ENCODE measurements at regions not wholly inside any gene's neighbourhood (a gene's known extent, or its start where the extent isn't known, plus 50 kb on each side); places are given as distances from the start of the nearest gene placed in this dataset.

DNA sequence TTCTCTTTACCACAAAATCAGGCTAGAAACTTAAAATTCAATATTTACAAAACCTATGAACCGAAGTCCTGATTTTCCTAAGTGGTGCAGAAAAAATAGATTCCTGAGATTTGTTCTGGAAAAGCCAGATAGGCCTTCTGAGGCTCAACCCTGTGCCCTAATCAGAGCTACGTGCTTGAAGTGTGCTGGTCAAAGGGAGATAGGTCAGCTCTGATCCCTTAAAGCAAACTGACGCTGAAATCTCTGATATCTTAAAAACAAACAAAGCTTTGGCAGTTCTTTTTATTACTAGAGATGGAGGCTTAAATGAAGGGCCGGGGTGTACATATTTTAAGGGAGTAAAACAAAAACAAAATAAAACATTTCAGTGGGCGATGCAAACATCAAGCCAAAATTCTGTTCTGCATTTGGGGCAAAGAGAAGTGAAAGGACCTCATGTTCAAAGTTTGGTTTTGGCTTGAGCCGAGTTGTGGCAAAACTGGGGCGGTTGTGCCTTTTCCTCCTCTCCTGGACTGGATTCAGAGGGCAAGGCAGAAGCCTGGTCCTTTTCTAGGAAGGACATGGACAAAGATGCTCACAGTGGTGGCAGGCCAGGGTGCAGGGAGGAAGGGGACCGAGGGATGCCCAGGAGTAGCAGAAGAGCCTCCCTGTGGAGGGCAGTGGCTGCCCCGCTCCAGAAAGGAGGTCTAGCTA, 295.0 kb downstream of the CDCA7 start:
- no peak for DNase-seq

DNA sequence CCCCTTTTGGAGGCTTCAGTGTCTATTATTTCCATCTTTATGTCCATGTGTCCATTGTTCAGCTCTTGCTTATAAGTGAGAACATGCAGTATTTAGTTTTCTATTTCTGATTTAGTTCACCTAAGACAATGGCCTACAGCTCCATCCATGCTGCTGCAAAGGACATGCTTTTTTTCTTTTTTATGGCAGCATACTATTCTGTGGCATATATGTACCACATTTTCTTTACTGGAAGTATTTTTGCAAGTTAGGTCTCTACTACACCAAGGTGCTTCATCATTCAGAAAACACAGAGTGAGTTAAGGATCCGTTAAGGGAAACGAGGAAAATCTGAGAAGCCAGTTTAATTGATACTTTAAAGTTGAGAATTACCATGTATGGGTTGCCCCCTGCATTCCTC, 297.2 kb downstream of the CDCA7 start:
- no peak for DNase-seq

DNA sequence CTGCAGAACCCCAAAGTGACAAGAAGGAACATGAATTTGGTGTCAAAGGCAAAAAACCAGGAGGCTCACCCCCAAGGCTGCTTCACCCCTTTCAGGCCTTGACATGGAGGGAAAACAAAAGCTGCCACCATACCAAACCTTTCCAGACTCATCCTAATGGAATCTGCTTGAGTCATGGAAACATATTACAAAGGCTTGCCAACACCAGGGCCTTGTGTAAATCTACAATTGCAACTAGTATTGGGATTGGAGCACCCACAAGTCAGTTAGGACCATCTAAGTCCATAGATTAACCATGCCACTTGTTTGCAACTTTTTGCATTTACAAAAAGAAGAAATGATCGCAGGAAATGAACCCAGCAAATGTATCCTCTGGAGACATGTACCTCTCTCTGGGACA, 297.6 kb downstream of the CDCA7 start:
- DNase-seq, result no peak

DNA sequence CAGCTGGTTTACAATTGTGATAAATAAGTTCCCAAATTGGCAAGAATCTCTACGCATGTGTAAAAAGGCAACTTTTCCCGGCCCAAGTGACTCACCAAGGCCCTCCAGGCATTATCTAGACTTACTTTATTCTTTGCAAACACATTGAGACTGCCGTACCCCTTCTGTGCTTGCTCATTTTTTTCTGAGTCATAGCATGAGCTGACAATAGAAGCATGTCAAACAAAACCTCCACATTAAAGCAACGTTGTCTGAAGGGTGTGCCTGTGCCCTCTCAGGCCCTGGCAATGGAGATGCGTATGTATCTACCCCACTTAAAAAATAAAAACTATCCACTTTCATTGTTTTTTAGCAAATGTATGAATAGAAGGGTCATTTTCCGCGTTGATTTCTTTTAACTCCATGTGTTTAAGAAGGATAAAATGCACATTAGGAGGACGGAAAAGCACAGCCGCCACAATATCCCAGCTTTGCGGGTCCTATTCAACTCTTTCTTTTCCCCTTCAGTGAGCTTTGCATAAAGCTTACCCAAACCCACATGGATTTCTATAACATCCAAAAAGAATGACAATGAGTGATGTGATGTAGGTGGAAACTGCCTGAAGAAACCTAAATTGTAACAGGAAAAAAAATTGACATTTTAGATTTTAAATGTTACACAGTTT, 298.2 kb downstream of the CDCA7 start:
- no peak for DNase-seq

DNA sequence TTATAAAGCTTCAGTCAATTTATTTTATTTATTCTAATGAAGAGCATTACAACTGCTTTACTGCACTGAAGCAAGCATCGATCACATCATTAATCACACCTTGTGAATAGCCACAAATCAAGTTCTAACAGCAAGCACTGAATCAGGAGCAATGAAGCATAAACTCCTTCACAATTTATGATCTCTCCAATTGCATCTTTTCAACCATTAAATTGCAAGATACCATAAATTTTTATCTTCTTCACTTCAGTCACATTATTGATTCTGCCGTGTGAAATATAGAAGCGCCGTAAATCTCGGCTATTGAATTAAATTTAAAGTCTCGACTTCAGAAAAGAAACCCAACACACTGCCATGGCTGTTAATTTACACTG, 298.7 kb downstream of the CDCA7 start:
- DNase-seq, result no peak

DNA sequence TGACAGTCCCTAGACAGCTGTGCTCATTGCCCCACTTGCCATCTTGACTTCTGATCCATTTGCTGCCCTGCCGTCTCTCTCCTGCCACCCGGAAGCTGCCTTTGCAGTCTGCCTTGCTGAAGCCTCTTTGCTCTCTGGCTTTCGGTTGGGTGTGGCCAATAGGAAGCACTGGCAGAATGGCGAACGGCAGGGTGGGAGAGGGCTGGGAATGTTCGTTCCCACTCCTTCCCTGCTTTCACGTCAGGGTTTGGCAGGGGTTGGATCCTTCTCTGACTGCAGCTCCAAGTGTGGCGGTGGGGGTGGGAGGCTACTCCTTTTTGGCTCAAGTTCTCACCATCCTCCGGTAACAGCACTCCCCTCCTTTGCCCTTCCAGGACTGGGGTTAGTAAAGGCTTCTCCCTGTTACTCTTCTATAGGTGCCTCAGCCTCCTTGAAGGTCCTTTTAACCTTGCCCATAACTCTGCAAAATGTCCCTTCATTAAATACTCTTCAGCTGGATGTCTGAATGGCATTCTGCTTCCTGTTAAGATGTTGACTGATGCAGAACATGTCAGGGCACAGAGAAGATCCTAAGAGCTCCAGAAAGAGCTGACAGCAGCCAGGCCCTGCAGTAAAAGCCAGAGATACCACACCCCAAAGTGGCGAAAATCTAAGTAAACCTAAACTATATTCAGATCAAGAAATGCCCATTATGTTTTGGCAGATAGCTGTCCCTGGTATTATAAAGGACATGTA, 299.7 kb downstream of the CDCA7 start:
- no peak for DNase-seq

DNA sequence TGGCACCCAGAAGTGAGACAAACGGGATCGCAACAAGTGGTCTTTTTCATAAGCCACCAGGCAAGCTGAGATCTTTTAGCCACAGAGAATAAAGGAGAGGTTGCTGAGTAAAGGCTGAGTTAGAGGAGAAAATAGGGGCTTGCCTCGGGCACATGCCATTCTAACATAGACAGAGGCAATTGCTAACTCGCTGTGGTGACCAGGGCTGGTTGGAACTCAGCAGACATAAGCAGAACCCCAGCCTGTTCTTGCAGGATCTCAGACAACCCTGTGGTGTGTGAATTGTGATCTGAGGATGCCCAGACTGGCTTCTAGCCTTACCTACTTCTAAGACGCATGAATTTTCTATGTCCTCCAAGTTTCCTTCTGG, 300.2 kb downstream of the CDCA7 start:
- DNase-seq, result no peak

DNA sequence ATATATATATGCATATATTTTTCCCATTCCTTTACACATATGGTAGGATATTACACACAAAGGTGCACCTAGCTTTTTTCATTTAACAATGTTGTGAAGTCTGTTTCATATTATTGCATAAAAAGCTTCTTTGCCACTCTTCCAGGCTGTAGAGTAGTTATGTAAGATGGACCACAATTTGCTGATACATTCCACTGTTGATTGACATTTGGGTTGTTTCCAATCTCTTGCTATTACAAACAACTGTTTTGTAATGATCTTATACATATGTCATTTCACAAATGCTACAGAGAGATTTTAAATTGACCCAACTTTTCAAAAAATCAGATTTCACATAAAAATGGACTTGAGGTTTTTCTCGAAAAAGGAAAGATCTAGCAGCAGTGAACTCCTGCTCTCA, 301.4 kb downstream of the CDCA7 start:
- no peak for DNase-seq

DNA sequence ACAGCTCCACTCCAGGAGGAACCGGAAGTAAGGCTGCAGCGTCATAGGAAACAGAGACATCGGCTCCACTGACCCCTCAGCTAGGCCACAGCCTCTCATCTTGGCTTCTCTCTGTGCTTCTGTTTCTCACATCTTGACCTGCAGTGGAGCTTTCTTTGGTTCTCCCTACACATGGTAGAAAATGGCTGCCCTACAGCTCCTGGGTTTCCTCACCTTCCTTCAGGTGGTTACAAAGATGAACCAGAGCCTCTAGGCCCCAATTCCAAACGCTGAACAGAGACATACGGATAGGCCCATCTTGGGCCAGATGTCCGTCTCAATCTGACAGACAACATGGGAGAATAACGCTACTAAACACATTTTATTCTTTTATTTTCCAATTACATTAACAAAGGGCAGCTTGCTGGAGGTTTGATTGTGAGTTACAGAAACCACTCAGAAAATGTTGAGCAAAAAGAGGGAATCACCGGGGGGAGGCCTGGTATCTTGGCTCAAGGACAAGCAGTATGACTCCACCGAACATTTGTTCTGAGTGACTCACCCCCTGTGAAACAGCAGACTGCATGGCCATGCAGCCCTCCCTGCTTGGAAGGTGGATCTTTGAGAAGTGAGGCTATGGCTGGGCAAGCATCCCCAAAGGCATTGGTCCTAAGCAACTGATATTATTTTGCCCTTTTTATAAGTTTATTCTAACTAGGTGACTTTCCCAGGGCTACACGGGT, 303.5 kb downstream of the CDCA7 start:
- DNase-seq, result peak; percentile 25

DNA sequence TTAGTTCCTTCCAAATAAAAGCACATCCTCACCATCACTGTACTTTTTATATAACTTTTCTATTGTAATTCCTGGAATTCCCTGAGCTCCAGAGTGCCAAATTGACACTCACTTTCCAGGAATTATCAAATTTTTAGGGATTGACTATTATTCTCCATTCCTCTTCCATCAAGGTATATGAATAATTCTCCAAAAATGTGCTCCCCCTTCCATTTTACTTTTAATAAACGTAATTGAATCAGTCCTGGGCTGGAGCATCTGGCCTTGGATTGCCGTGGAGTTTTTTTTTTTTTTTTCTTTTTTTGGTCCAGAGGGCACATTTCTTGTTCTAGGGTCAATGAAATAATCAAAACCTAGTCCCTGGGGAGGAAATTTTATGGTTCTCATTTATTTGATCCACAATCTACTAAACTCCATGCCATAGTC, 304.3 kb downstream of the CDCA7 start:
- DNase-seq, result no peak

DNA sequence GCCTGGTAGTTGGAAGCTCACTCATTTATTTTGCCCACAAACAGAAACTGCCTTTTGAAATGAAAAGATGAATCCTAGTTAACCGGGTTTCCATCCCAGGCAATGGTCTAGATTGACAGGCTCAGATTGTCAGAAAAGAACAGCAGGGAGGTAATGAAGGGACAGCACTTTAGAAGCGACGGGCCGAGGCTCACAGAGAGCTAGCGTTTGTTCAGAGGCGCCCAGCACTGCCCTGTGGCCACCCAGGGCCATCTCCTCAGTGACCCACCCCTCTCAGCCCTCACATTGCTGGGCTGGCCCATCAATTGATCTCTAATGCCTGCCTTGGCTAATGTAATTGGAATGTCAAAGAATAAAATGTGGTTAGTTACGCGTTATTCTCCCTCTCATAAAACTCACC, 304.8 kb downstream of the CDCA7 start:
- no peak for DNase-seq

DNA sequence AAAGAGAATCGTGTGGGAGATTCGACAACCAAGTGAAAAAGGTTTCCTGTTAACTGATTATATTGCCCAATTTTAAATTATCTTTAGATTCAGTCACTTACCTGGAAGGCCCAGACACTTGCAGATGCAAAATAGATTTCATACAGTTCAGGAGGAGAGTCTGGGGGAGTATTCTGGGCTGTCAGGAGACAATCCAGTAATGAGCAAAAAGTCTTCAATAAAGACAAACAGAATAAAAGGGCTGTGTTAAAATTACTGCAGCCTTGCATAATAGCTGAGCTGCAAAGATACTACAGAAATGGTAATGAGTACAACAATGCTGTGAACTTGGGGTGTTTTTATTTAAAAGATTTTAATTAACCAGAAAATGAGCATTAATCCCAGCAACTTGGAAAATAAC, 303.6 kb downstream of the SP3 start:
- no peak for DNase-seq

DNA sequence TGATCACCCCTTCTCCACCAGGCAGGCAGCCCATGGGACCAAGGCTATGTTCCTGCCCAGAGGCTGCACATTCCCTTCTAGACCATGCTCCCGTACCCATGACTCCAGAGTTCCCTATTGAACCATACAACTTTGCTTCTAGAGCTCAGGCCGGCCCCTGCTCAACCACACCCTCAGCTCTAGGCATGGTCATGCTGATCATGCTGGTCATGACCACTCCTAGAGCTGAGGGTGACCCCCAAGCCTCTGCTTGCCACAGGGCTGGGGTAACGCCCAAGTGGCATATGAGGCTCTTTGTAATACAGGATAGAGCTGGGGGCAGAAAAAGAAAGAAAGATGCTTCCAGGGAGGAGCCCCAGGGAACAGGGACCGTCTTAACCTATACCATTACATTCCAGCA, 301.8 kb downstream of the SP3 start:
- DNase-seq, result no peak

DNA sequence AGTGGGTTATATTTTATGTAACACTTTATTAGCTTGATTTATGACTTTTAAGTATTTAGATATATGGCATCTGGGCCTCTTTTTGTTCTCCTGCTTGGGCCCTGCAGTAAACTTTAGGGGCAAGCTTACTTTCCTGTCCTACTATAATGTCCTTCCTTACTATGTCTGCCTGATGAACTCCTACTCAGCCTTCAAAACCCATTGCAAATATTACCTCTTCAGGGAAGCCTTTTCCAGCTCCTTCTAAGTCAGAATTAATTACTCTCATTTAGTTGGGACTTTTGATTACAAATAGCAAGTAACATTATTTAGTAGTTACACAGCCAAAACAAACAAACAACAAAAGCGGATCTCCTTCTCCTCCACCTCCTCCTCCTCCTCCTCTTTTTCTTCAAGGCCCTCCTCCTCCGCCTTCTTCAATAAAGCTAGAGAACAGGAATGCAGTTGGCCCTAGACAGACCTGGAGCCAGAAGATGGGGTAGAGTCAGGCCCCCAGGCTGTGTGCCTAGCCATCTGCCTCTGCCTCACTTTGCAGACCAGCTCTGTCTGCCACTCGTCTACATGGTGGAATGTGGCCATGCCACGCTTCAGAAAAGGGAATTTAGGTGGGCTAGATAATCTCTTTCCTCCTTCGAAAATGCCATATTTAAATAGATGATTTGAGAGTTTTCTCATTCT, 301.2 kb downstream of the SP3 start:
- no peak for DNase-seq

DNA sequence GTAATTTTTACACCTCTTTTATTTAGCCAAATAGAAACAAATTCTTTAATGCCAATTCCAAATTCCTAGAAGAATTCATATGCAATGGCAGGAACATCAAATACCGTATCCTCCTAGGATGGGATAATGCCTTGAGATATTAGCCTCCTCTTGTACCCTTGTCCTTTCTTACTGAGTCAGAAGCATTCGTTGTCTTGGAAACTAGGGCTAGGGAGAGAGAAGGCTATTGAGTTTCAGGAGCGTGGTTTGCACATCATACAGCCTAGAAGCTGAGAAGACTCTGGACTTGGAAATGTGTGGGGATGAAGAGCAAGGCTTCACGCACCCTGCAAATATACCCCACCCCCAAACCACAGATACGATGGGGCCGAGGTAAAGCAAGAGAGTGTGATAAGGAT, 300.7 kb downstream of the SP3 start:
- DNase-seq, result no peak

DNA sequence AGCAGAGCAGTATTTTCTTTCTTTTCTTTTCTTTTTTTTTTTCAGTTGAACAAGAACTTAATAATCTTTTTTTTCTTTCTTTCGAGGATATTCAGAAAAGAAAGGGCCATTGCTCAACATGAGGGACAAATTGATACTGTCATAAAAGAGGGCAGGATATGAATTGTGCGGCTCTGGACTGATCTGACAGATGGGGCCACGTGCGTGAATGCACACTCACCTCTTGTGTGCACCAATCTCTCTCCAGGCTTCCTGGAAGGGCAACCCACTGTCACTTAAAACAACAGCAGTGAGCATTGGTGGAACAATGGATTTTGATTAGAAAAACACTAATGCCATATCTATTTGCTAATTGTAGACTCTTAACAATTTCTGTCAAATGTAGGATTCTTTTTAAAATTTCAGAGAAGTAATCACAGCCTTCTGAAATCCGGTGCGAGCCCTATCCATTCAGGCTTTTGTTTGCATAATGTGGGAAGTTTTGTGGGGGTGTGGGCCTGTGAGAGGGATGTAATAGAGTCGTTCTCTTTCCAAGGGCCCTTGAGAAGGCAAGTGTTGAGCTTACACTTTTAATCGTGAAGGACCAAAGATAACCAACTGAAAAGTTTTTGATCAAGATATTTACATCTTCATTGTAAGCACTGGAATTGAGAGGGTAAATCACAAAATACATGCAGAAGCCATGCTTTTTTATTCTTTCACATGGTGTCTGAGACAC, 298.8 kb downstream of the SP3 start:
- peak; percentile 79 for DNase-seq

DNA sequence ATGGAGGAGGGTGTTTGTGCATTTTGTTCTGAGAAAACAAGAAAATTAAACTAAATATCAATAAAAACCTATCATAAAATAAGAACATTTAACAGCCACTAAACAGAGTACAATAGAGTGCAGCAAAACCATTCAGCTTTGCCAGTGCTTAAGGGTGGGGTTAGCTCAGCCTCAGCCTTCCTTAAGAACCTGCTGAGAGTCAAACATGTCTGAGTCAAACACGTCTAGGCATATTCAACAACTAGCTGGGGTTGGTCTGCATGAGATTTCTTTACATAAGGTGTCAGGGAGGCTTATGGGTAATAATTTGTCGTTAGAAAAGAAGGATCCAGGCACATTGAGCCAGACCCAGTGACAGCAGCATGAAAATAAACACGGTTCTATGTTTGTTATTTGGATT, 298.2 kb downstream of the SP3 start:
- DNase-seq, result no peak

DNA sequence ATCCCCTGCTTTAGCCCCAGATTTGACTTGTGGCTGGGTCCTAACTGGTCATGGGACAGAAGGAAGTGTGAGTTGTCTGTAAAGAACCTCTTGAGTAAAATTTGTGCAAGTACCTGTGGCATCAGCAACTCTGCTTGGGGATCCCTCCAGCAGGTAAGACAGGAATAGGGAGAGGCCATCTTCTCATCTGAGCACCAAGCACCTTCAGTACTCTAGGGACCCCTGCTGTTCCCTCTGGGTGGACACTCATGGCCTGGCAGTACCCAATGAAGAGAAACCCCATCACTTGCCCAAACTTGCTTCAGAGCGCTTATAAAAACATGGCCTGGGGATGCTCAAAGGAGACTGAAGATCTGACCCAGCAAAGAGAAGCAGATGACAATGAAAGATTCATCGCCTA, 297.8 kb downstream of the SP3 start:
- DNase-seq, result no peak

DNA sequence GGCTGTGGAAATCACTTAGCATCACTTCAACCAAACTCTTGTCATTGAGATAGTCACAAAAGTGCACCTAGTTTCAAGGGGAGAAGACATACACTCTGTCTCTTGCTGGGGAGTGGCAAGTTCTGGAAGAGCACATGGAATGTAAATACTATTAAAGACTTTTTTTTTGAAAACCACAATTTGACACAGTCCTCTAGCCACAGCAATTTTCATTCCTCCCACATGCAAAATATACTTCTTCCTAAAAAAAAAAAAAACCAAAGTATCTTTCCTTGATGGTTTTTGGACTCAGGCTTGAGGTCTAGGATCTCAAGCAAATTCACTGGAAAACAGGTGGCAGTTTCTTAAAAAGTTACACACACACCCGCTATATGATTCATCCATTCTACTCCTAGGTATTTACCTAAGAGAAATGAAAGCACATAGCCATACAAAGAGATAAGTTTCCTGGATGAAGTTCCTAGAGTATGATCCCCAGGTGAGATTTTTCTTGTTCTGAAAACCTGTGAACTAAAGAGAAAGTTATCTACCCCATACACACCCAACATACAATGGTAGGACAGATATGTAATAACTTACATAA, 295.8 kb downstream of the SP3 start:
- DNase-seq, result no peak

DNA sequence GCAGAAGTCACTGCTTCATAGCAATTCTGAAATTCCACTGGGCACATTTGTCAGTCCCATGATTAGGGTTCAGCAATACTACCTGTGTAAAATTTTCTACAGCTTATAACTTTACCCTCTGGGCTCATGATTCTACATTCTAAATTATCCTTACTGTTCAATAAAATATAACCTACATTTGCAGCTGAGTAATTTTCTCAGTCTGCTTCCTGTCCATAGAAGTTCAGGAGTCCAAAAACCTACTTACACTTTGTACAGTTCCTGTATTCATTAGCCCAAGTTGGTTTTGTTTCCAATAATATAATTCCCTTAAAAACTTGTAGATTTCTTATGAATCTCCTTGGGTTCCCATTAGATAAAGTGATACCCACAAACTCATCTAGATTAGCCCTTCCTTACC, 295.3 kb downstream of the SP3 start:
- no peak for DNase-seq

DNA sequence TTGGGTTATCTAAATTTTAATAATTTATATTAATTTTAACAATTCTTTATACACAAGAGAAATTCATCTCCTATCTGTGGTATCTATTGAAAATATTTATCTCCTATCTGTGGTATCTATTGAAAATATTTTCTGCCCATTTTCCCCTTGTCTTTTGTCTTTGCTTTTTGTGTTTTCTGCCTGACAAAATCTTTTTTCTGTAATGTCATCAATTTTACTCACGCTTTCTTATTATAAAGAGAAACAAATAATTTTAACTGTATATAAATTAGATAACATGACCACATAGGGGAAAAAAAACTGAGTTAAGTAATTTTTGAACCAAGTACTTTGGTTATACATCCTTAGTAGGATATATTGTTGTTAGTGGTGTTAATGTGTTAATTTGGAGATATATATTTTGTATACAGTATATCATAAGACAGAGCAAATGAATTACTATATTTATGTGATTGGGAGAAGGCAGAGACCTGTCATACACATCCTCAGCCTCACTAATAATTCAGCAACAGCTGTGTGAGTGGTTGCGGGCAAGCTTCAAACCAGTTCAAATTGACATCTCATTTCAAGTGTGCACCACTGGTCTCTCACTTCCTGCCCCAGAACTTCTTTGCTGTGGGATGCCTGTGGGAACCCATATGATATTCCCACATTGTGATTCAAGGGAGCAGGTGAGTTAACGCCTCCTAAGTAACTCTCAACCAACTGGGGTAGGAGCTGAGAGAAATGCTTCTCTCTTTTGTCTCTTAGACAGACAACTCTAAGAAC, 292.4 kb downstream of the SP3 start:
- DNase-seq, result peak; percentile 38
